ENCODE measurements at regions not wholly inside any gene's neighbourhood (a gene's known extent, or its start where the extent isn't known, plus 50 kb on each side); places are given as distances from the start of the nearest gene placed in this dataset.

- no peak overlapping the region for H3K4me3 Mint-ChIP-seq
- peaks cover 8% of the 10 kb centered on the region for H3K36me3 Mint-ChIP-seq
- peaks cover 15% of the 10 kb centered on the region for H3K9me3 Mint-ChIP-seq
- H3K27ac Mint-ChIP-seq = no peak overlapping the region
- TF ChIP-seq CTCF (conservative IDR thresholded peaks at IDR 0.05) = no peak
- peaks cover 24% of the 10 kb centered on the region for H3K4me1 Mint-ChIP-seq (ENCODE audit: unreplicated experiment)
- DNase-seq (ENCODE audit: extremely low spot score, unreplicated experiment) = no peak
- H3K27me3 Mint-ChIP-seq = no peaks in the 10 kb centered on the region
Observed at GRCh38 chr4:119726505-119726904, 97.9 kb upstream of the PDE5A start.

- Mint-ChIP-seq H3K4me3 (no peak overlapping the region), H3K4me1 (ENCODE audit: unreplicated experiment) (peaks cover 19% of the 10 kb centered on the region), H3K27me3 (no peaks in the 10 kb centered on the region), H3K27ac (no peak overlapping the region), H3K36me3 (peaks cover 11% of the 10 kb centered on the region), H3K9me3 (peaks cover 19% of the 10 kb centered on the region)
- no peak for TF ChIP-seq CTCF (conservative IDR thresholded peaks at IDR 0.05)
- no peak for DNase-seq (ENCODE audit: extremely low spot score, unreplicated experiment)
Observed at GRCh38 chr4:119725688-119726330, 97.2 kb upstream of the PDE5A start.

- Mint-ChIP-seq H3K4me3 (no peak overlapping the region), H3K27me3 (no peaks in the 10 kb centered on the region), H3K9me3 (peaks cover 20% of the 10 kb centered on the region), H3K36me3 (peaks cover 11% of the 10 kb centered on the region), H3K27ac (no peak overlapping the region), H3K4me1 (ENCODE audit: unreplicated experiment) (peaks cover 19% of the 10 kb centered on the region)
- DNase-seq (ENCODE audit: extremely low spot score, unreplicated experiment) = no peak
- no peak for TF ChIP-seq CTCF (conservative IDR thresholded peaks at IDR 0.05)
Observed at GRCh38 chr4:119725011-119725410, 96.4 kb upstream of the PDE5A start.

GRCh38 chr4:119722670-119723069 is 94.1 kb upstream of the PDE5A start:
- no peak overlapping the region for H3K27ac Mint-ChIP-seq
- no peak for DNase-seq (ENCODE audit: extremely low spot score, unreplicated experiment)
- no peaks in the 10 kb centered on the region for H3K27me3 Mint-ChIP-seq
- TF ChIP-seq CTCF (conservative IDR thresholded peaks at IDR 0.05) = no peak
- peaks cover 5% of the 10 kb centered on the region for H3K4me1 Mint-ChIP-seq (ENCODE audit: unreplicated experiment)
- H3K4me3 Mint-ChIP-seq = no peak overlapping the region
- peaks cover 14% of the 10 kb centered on the region for H3K9me3 Mint-ChIP-seq
- peaks cover 4% of the 10 kb centered on the region for H3K36me3 Mint-ChIP-seq

- Mint-ChIP-seq H3K9me3 (peaks cover 12% of the 10 kb centered on the region), H3K27me3 (no peaks in the 10 kb centered on the region), H3K4me1 (ENCODE audit: unreplicated experiment) (peaks cover 5% of the 10 kb centered on the region), H3K36me3 (peaks cover 4% of the 10 kb centered on the region), H3K4me3 (no peak overlapping the region), H3K27ac (no peak overlapping the region)
- no peak for TF ChIP-seq CTCF (conservative IDR thresholded peaks at IDR 0.05)
- no peak for DNase-seq (ENCODE audit: extremely low spot score, unreplicated experiment)
Observed at GRCh38 chr4:119721878-119722277, 93.3 kb upstream of the PDE5A start.

Measured in type B pancreatic cell (in vitro differentiated cells).